ENCODE measurements at regions not wholly inside any gene's neighbourhood (a gene's known extent, or its start where the extent isn't known, plus 50 kb on each side); places are given as distances from the start of the nearest gene placed in this dataset.

GRCh38 chr17:72208832-72209231 lies 88.0 kb downstream of the SOX9 start:
- DNase-seq (ENCODE audit: low spot score) = no peak

DNA sequence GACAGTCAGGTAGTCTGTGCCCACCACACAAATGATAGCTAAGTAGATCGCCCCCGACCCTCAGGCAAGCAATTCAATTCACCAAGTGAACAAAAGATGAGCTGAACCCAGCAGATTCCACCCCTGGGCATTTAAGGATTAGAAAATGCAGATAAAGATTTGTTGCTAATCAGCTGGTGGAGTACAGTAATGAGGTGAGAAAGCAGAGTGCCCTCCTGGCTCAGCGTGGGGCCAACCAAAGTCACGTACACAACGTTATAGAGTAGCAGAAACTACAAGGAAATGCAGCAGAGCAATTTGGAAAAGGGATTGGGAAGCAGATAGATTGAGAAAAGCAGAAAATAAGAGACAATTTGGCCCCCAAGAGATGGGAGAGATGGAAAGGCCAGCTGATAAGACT lies 91.2 kb downstream of the SOX9 start:
- DNase-seq (ENCODE audit: low spot score) = no peak

DNA sequence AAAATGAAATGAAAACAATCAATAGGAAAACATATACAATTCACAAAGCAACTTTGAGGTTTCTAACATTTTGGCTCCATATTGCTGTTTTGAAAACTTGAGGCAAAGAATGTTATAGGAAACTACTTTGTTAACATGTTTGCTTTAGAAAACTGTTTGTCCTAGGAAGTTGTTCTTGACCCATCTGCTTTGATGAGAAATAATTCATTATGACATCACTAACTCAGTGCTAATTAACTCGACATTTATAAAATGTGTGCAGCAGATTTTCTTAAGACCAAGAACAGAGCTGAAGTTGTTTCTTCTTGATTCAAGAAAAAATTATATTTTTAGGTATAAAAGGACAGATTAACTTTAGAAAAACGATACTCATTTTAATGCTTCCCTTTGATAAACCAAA lies 94.7 kb downstream of the SOX9 start:
- no peak for DNase-seq (ENCODE audit: low spot score)

DNA sequence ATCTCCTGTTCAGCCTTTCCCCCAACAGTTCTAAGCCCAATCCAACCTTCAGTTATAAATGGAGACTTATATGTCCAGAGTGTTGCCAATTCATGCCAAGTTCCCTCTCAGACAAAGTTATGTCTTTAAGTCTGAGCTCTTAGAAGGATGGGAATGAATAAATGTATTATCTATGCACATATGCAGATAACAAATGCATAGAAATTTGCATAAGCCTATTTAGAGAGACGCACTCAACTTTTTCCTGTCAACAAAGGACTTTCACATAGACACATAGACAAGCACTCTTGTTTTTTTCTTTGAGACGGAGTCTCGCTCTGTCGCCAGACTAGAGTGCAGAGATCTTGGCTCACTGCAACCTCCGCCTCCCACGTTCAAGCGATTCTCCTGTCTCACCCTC lies 95.1 kb downstream of the SOX9 start:
- no peak for DNase-seq (ENCODE audit: low spot score)

DNA sequence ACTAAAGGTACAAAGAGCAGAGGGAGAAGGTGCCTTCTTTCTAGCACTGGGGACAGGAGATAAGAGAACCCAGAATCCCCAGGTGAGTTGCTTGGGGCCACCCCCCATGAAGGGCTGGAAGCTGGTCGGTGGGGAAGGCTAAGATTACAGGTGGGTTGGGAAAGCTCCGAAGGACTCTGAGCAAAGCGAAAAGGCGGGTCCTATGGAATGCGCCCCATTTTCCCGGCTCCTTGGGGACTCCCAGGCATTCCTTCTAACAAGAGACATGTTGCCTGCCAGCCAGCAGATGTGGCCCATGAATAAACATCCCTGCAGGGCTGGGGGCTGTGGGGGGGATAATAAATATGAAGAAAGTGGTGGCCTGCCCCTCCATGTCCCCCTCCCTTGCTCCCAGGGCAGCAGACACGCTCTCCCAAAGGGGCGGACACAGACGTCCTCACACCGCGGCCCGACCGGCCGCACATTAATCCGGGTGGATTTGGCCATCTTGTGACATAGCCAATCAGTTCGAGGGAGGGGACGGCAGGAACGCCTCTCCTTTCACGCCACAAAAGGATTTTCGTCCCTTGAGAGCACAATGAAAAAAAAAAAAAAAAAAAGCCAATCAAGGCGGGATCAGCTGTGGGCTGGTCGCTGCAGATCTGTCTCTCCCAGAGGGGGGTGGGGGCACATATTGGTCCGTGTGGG lies 98.5 kb downstream of the SOX9 start:
- DNase-seq (ENCODE audit: low spot score) = no peak

GRCh38 chr17:72219824-72220493 lies 99.1 kb downstream of the SOX9 start:
- no peak for DNase-seq (ENCODE audit: low spot score)

GRCh38 chr17:72222661-72223380 lies 102.0 kb downstream of the SOX9 start:
- DNase-seq (ENCODE audit: low spot score) = no peak

- DNase-seq (ENCODE audit: low spot score) = no peak
Observed at GRCh38 chr17:72223866-72224291, 103.1 kb downstream of the SOX9 start.

DNA sequence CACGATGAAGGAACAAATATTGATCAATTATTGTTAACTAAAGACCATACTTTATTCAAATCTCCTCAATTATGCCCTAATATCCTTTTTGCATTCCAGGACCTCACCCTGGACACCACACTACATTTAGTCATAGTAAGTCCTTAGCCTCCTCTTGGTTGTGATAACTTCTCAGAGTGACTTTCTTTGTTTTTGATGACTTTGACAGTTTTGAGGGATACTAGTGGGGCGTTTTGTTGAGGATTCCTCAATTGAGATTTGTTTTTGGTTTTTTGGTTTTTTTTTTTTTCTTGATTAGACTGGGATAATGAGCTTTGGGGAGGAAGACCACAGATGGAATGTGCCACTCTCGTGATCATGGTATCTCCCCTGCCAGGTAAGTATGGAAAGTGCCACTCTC lies 105.5 kb downstream of the SOX9 start:
- DNase-seq (ENCODE audit: low spot score) = no peak

GRCh38 chr17:72233986-72234385 lies 113.2 kb downstream of the SOX9 start:
- no peak for DNase-seq (ENCODE audit: low spot score)

DNA sequence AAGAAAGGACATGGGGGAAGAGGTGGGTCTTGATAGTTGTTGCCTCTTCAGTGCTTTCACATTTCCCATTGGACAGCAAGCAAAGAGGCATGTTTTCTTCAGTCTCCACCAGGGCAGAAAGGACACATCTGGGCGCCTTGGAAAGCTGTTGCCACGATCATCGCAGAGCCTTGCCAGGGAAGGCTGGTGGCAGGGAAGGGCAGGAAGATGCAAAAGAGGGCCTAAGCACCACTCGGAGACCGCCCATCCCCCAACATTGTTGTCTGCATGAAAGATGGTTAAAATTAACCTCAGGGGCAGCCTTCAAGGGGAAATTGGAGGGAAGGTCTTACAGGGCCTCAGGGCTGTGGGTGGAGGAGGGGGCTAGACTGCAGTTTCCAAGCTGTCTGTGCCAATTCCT lies 114.2 kb downstream of the SOX9 start:
- DNase-seq (ENCODE audit: low spot score) = no peak

GRCh38 chr17:72236980-72237633 lies 116.3 kb downstream of the SOX9 start:
- no peak for DNase-seq (ENCODE audit: low spot score)

GRCh38 chr17:72238157-72238673 lies 117.4 kb downstream of the SOX9 start:
- no peak for DNase-seq (ENCODE audit: low spot score)

DNA sequence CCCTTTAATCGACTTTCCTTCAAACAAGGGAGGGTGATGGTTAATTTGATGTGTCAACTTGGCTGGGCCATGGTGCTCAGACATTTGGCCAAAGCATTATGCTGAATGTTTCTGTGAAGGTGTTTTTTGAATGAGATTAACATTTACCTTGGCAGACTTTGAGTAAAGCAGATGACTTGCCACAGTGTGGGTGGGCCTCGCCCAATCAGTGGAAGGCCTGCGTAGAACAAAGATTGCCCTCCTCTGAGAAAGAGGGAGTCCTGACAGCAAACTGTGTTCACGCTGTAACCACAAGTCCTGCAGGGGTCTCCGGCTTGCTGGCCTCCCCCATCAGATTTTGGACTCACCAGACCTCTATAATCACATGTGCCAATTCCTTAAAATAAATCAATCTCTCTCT lies 118.7 kb downstream of the SOX9 start:
- DNase-seq (ENCODE audit: low spot score) = no peak

GRCh38 chr17:72240333-72240732 lies 119.5 kb downstream of the SOX9 start:
- DNase-seq (ENCODE audit: low spot score) = no peak

GRCh38 chr17:72244494-72244893 lies 123.7 kb downstream of the SOX9 start:
- DNase-seq (ENCODE audit: low spot score) = no peak

DNA sequence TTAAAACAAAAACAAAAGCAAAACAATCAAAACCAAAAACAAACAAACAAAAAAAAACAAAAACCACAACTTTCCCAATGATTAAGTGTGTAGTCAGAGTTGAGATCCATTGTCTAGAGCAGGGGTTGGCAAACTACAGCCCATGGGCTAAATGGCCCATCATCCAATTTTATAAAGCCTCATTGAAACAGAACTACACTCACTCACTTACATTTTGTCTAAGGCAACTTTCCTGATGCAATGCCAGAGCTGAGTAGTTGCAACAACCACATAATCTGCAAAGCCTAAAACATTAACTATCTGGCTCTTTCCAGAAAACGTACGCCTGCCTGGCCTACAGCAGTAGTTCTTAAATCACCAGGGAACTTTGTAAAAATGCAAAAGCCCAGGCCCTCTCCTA lies 124.1 kb downstream of the SOX9 start:
- no peak for DNase-seq (ENCODE audit: low spot score)

- DNase-seq (ENCODE audit: low spot score) = no peak
Observed at GRCh38 chr17:72249441-72249840, 128.6 kb downstream of the SOX9 start.

DNA sequence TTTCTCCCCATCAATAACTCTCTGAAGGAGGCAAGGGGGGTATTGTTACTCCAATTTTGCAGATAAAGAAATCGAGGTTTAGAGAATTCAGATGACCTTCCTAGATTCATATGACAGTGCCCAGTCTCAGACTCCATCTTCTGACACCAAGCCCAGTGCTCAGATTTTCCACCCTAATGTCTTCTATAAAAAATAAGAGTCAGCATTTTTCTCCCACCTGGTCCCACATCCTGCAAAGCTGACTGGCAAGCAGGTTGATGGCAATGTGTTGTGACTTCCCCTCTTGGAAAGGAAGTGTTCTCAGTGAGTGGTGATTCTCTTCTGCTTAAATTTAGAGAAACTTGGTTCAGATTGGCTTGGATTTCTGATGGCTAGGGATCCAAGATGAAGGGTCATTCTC lies 129.4 kb downstream of the SOX9 start:
- DNase-seq (ENCODE audit: low spot score) = no peak

- no peak for DNase-seq (ENCODE audit: low spot score)
Observed at GRCh38 chr17:72253597-72253996, 132.8 kb downstream of the SOX9 start.

DNA sequence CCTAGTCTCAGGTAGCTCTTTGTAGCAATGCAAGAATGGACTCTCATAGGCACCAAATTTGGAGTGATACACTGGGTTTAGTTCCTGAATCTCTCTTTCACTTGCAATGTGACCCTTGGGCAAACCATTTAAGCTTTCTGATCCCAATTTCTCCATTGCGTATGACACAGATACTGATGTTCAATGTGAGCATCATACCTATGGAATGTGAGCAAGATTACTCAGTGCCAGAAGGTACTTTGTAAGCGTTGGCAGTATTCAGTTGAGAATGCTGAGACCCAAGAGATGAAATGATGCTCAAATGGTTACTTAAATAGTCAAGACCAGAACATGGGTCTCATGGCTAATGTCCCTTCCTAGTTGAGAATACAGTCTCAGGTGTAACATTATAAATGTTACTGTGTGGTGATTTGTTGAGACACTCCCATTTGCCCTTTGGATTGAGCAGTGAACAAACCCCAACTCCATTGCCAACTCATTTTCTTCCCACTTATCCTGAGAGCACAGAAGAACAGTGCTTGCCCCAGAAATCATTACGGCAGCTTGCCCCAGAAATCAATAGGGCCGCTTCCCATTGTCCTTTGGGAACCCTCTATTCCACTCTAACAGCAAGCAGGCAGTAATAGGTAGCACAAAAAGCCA lies 134.1 kb downstream of the SOX9 start:
- DNase-seq (ENCODE audit: low spot score) = no peak

DNA sequence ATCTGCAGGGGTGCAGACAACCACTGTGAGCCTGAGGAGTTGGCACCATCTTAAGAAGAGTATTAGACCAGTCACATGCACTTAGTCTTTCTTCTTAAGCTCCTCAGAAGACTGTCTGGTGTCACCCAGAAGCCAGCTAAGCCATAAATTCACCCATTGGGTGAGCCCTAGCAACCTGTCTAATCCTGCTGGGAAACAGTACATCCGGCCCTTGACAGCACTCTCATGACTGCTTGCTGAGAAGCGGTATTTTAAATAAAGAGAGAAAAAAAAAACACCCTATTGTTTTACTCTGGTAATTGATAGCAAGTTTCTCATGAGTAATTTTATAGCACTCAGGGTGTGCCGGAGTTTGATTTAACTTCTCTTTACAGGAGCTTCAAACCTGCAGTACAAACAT lies 134.7 kb downstream of the SOX9 start:
- no peak for DNase-seq (ENCODE audit: low spot score)
